HepG2 (cell line): ENCODE measurements at regions not wholly inside any gene's neighbourhood (a gene's known extent, or its start where the extent isn't known, plus 50 kb on each side); places are given as distances from the start of the nearest gene placed in this dataset.

ENCODE experiments used
- ATAC-seq: fragments of 200-7000 bp; cut with Tn5 transposase; 3 replicates; pipeline ENCODE4 v1.9.1; 2020; ENCODE audit warnings: mild to moderate bottlenecking, moderate library complexity
- BruUV-seq: library from RNA; stranded (reverse); fragments of 400-500 nt; replicated peaks from 2 replicates; lab custom pipeline; 2021; lab: Mats Ljungman, UMichigan
- CTCF ChIA-PET: fragments of 300-600 bp; formaldehyde crosslinking; extraction: SDS; loops from one replicate; lab custom pipeline; 2021; ENCODE audit warnings: low total read pairs, inconsistent platforms, low intra/inter-chr PET ratio; lab: Yijun Ruan, JAX
- POLR2A ChIA-PET: fragments of 350-600 bp; sonication (Branson Sonifier 250); formaldehyde crosslinking; loops from one replicate; lab custom pipeline; 2020; ENCODE audit warnings: antibody characterized with exemption, inconsistent platforms; lab: Yijun Ruan, JAX
- DNase-seq: peaks from one replicate; pipeline ENCODE4 v3.0.0-alpha.2; 2015; ENCODE audit warnings: low spot score
- FAIRE-seq: peaks from 3 replicates; lab custom pipeline; 2011; peaks lifted over from hg19 to GRCh38; lab: Jason Lieb, UNC
- H2AFZ ChIP-seq: one replicate; pipeline ENCODE4 v1.6.1; 2011; ENCODE audit warnings: low read length, inconsistent platforms
- H3K27ac ChIP-seq: fragments of 300-600 bp; 3 replicates; pipeline ENCODE4 v1.8.0; 2011; ENCODE audit warnings: mixed run types, mild to moderate bottlenecking, mixed read lengths, low read length, inconsistent platforms; ENCODE audit not compliant: insufficient read depth; ENCODE audit errors: extremely low read length
- H3K27me3 ChIP-seq, 2 experiments: fragments of 200-600 bp in 1 of 2; 2 replicates in 1 of 2; 3 replicates in 1 of 2; pipeline versions ENCODE4 v1.6.0 to v1.8.0; 2011; ENCODE audit warnings: low read length in 2 of 2, mild to moderate bottlenecking in 2 of 2, moderate library complexity in 2 of 2, inconsistent platforms in 1 of 2; ENCODE audit not compliant: insufficient read depth in 2 of 2, control insufficient read depth in 1 of 2
- H3K36me3 ChIP-seq, 2 experiments: fragments of 200-600 bp in 1 of 2; replicated peaks in 1 of 2; 2 replicates in 1 of 2; 3 replicates in 1 of 2; pipeline versions ENCODE4 v1.5.1 to v1.8.0; 2011; ENCODE audit warnings: low read length in 2 of 2, inconsistent platforms in 1 of 2; ENCODE audit not compliant: insufficient read depth in 2 of 2, control insufficient read depth in 1 of 2
- H3K4me1 ChIP-seq: 2 replicates; pipeline ENCODE4 v1.5.1; 2012; ENCODE audit warnings: low read length, inconsistent platforms; ENCODE audit not compliant: insufficient read depth
- H3K4me2 ChIP-seq: 2 replicates; pipeline ENCODE4 v1.6.0; 2011; ENCODE audit warnings: low read depth, low read length, inconsistent platforms
- H3K4me3 ChIP-seq, 3 experiments: fragments of 200-600 bp in 1 of 3; sonication (generic), shearing (Covaris generic) in 1 of 3; replicated peaks in 1 of 3; 2 replicates each; pipeline ENCODE4 v1.5.1; 2011 to 2016; ENCODE audit warnings: low read length in 3 of 3, inconsistent platforms in 2 of 3, low read depth in 2 of 3, mild to moderate bottlenecking in 2 of 3, control low read depth in 1 of 3, mixed read lengths in 1 of 3; ENCODE audit not compliant: insufficient read depth in 1 of 3
- H3K79me2 ChIP-seq: one replicate; pipeline ENCODE4 v1.6.1; 2011; ENCODE audit warnings: low read length, inconsistent platforms; ENCODE audit not compliant: insufficient read depth
- H3K9ac ChIP-seq: 2 replicates; pipeline ENCODE4 v1.6.0; 2011; ENCODE audit warnings: mild to moderate bottlenecking, low read depth, low read length, inconsistent platforms; ENCODE audit not compliant: insufficient read depth
- H3K9me3 ChIP-seq: 2 replicates; pipeline ENCODE4 v1.5.1; 2012; ENCODE audit warnings: mild to moderate bottlenecking, low read length
- H4K20me1 ChIP-seq: 2 replicates; pipeline ENCODE4 v1.6.0; 2011; ENCODE audit warnings: inconsistent platforms, mild to moderate bottlenecking, low read length, moderate library complexity; ENCODE audit not compliant: insufficient read depth
- GTF2F1 ChIP-seq: fragments of 150-350 bp; IDR thresholded peaks from 2 replicates; pipeline ENCODE4 v1.6.1; 2014; ENCODE audit warnings: low read length
- KDM1A ChIP-seq: IDR thresholded peaks from 2 replicates; pipeline ENCODE4 v1.6.1; 2016; ENCODE audit warnings: missing compliant biosample characterization
- NFKB2 ChIP-seq: sonication (generic); formaldehyde crosslinking; IDR thresholded peaks from 2 replicates; pipeline ENCODE4 v1.4.0; 2020; ENCODE audit warnings: missing genetic modification reagents, borderline replicate concordance
- RARG ChIP-seq: sonication (generic); formaldehyde crosslinking; IDR thresholded peaks from 2 replicates; pipeline ENCODE4 v1.4.0; 2020; ENCODE audit warnings: low read depth, mild to moderate bottlenecking, missing genetic modification reagents
- SIN3A ChIP-seq: IDR thresholded peaks from 2 replicates; pipeline ENCODE4 v1.6.1; 2011; ENCODE audit warnings: low read depth, mild to moderate bottlenecking, control low read depth, low read length, borderline replicate concordance
- TCF12 ChIP-seq, 2 experiments: fragments of 450-650 bp in 1 of 2; sonication (generic) in 1 of 2; formaldehyde crosslinking in 1 of 2; IDR thresholded peaks; 2 replicates each; pipeline versions ENCODE4 v1.6.1 to v1.8.0; 2017 to 2022; ENCODE audit warnings: antibody characterized with exemption in 1 of 2, mild to moderate bottlenecking in 1 of 2, missing genetic modification reagents in 1 of 2, moderate library complexity in 1 of 2
- ZIK1 ChIP-seq: sonication (generic); formaldehyde crosslinking; IDR thresholded peaks from 2 replicates; pipeline ENCODE4 v1.5.0; 2020; ENCODE audit warnings: mild to moderate bottlenecking, low read depth, missing genetic modification reagents, borderline replicate concordance
- ZNF670 ChIP-seq: sonication (generic); formaldehyde crosslinking; IDR thresholded peaks from 2 replicates; pipeline ENCODE4 v1.8.0; 2022; ENCODE audit warnings: mild to moderate bottlenecking, missing genetic modification reagents, borderline replicate concordance
- WGBS: methylation state at CpG from one replicate; pipeline ENCODE4 v1.1.6; 2017; ENCODE audit warnings: low lambda C conversion rate; 5-methylcytosine and 5-hydroxymethylcytosine counted together
- in situ Hi-C: cut with HindIII; loops from 2 replicates; pipeline ENCODE4 v1.10.0; 2017; ENCODE audit warnings: low pct_unique_long_range_greater_than_20kb; ENCODE audit not compliant: extremely low pct_ligation_motif_present
- intact Hi-C: fragments of 100-400 bp; cut with micrococcal nuclease; formaldehyde crosslinking; loops from one replicate; pipeline ENCODE4 v1.10.0; 2022; ENCODE audit not compliant: unreplicated experiment
- TF ChIP-seq, protein P1 (sequence below): sonication (generic); formaldehyde crosslinking; IDR thresholded peaks from 2 replicates; pipeline ENCODE4 v1.5.1; 2020; ENCODE audit warnings: missing genetic modification reagents, mild to moderate bottlenecking, borderline replicate concordance
- TF ChIP-seq, protein P2 (sequence below): sonication (generic); formaldehyde crosslinking; IDR thresholded peaks from 2 replicates; pipeline ENCODE4 v1.4.0; 2020; ENCODE audit warnings: missing genetic modification reagents, borderline replicate concordance

GRCh38 chr22:27540656-27541396, 260.7 kb downstream of the MN1 start:
- no peaks in the 10 kb centered on the region for H4K20me1 ChIP-seq
- H2AFZ ChIP-seq = no peak overlapping the region
- in situ Hi-C loops = no loop called here
- intact Hi-C loops = no loop called here
- no peak overlapping the region for H3K4me2 ChIP-seq
- no peak for DNase-seq
- FAIRE-seq = no peak
- H3K36me3 ChIP-seq = no peaks in the 10 kb centered on the region
- H3K27me3 ChIP-seq = peaks cover 0 to 27% of the 10 kb centered on the region in 2 experiments; a peak in 2 of 5 replicates
- H3K79me2 ChIP-seq = no peaks in the 10 kb centered on the region
- no peak overlapping the region for H3K27ac ChIP-seq
- no peaks in the 10 kb centered on the region for H3K4me1 ChIP-seq
- WGBS = 53% methylated on average over 24 of the region's 24 CpGs
- H3K9ac ChIP-seq = no peak overlapping the region
- no peak for ATAC-seq
- ChIA-PET CTCF (no interaction called here), POLR2A (no interaction called here)
- TF ChIP-seq NFKB2 (CRISPR knock-in tag) = no peak
- TF ChIP-seq SIN3A = no peak
- TF ChIP-seq, protein P1, sequence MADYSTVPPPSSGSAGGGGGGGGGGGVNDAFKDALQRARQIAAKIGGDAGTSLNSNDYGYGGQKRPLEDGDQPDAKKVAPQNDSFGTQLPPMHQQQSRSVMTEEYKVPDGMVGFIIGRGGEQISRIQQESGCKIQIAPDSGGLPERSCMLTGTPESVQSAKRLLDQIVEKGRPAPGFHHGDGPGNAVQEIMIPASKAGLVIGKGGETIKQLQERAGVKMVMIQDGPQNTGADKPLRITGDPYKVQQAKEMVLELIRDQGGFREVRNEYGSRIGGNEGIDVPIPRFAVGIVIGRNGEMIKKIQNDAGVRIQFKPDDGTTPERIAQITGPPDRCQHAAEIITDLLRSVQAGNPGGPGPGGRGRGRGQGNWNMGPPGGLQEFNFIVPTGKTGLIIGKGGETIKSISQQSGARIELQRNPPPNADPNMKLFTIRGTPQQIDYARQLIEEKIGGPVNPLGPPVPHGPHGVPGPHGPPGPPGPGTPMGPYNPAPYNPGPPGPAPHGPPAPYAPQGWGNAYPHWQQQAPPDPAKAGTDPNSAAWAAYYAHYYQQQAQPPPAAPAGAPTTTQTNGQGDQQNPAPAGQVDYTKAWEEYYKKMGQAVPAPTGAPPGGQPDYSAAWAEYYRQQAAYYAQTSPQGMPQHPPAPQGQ = no peak
- no peak for TF ChIP-seq ZNF670 (CRISPR knock-in tag)
- no peak for TF ChIP-seq KDM1A (CRISPR knock-in tag)
- no peak for TF ChIP-seq ZIK1 (CRISPR knock-in tag)
- no peak for TF ChIP-seq TCF12 (IDR thresholded peaks at IDR 0.05)
- no peak for TF ChIP-seq TCF12 (CRISPR knock-in tag; IDR thresholded peaks at IDR 0.05)
- no peak for TF ChIP-seq RARG (CRISPR knock-in tag)
- no peak for TF ChIP-seq GTF2F1
- TF ChIP-seq, protein P2, sequence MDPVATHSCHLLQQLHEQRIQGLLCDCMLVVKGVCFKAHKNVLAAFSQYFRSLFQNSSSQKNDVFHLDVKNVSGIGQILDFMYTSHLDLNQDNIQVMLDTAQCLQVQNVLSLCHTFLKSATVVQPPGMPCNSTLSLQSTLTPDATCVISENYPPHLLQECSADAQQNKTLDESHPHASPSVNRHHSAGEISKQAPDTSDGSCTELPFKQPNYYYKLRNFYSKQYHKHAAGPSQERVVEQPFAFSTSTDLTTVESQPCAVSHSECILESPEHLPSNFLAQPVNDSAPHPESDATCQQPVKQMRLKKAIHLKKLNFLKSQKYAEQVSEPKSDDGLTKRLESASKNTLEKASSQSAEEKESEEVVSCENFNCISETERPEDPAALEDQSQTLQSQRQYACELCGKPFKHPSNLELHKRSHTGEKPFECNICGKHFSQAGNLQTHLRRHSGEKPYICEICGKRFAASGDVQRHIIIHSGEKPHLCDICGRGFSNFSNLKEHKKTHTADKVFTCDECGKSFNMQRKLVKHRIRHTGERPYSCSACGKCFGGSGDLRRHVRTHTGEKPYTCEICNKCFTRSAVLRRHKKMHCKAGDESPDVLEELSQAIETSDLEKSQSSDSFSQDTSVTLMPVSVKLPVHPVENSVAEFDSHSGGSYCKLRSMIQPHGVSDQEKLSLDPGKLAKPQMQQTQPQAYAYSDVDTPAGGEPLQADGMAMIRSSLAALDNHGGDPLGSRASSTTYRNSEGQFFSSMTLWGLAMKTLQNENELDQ (CRISPR knock-in tag) = no peak
- H3K9me3 ChIP-seq = no peaks in the 10 kb centered on the region
- H3K4me3 ChIP-seq = no peak overlapping the region
- no TSS peak for BruUV-seq
